Upper lobe of left lung (tissue), 4 donors: ENCODE measurements at regions not wholly inside any gene's neighbourhood (a gene's known extent, or its start where the extent isn't known, plus 50 kb on each side); places are given as distances from the start of the nearest gene placed in this dataset.

Experiments used
- CTCF ChIP-seq, 6 experiments: fragments of 450-650 bp in 4 of 6; fragments of 200-600 bp in 2 of 6; sonication (generic) in 2 of 6; IDR thresholded peaks; one replicate each; pipeline ENCODE4 v1.5.1; 2016 to 2019; ENCODE audit warnings: antibody characterized with exemption in 6 of 6
- EP300 ChIP-seq, 4 donors: sonication (generic); formaldehyde crosslinking; IDR thresholded peaks; one replicate each; pipeline ENCODE4 v1.5.1; 2017; ENCODE audit warnings: antibody characterized with exemption in 4 of 4, control low read depth in 2 of 4
- POLR2A ChIP-seq, 4 donors: fragments of 450-650 bp; IDR thresholded peaks; one replicate each; pipeline ENCODE4 v1.5.1; 2016 to 2017; ENCODE audit warnings: antibody characterized with exemption in 4 of 4, mild to moderate bottlenecking in 2 of 4
- POLR2AphosphoS5 ChIP-seq, 2 donors: sonication (generic); formaldehyde crosslinking; IDR thresholded peaks; one replicate each; pipeline ENCODE4 v1.5.1; 2017; ENCODE audit warnings: antibody characterized with exemption in 2 of 2

GRCh38 chr22:47370448-47371262, 608.2 kb downstream of the TBC1D22A start:
- TF ChIP-seq CTCF (IDR thresholded peaks at IDR 0.05) (no peak), POLR2A (IDR thresholded peaks at IDR 0.05) (no peak), POLR2AphosphoS5 (IDR thresholded peaks at IDR 0.05) (no peak), EP300 (IDR thresholded peaks at IDR 0.05) (no peak)
